HG03139 (cell line): ENCODE measurements at regions not wholly inside any gene's neighbourhood (a gene's known extent, or its start where the extent isn't known, plus 50 kb on each side); places are given as distances from the start of the nearest gene placed in this dataset.
"Not testable (repeated sequence)": the region's sequence is repeated elsewhere in the genome, so short reads cannot be mapped to it uniquely, and the experiment has no call there.

Experiments used
- ATAC-seq: cut with Tn5 transposase; IDR thresholded peaks from one replicate; pipeline ENCODE4 v1.9.1; 2021; ENCODE audit not compliant: unreplicated experiment

DNA sequence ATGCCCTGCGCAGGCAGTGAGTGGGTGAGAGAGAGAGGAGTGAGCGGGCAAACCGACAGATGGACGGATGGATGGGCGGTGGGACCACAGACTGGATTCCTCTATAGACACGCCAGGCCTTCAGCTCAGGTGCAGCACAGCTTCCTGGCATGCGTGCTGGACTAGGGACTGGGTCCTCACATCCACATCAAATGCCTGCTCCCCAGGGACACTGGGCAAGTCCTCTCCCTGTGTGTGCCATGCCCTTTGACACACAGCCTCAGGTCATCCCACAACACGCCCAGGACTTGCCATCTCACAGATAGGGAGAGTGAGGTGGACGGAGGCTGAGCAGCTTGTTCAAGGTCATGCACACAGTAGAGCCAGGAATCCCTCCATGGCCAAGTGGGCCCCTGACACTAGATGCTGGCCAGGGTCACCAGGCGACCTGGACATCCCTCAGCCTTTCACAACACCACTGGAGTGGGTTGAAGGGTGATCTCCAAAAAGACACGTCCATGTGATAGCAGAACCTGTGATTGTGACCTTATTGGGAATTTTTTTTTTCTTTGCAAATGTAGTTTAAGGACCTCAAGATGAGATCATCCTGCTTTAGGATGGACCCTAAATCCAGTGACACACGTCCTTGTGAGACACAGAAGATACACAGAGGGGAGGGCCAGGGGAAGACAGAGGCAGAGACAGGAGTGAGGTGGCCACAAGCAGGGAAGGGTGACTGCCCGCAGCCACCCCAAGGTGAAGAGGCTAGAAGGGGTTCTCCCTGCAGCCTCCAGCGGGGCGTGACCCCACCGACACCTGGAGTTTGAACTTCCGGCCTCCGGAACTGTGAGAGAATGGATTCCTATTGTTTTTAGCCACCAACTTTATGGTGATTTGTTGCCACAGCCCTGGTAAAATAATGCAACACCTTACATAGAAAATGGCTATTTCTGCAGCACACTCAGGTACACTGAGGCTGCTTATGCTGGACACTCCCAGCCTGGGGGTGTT, 155.0 kb upstream of the CHST15 start:
- ATAC-seq = no peak

GRCh38 chr10:124245806-124246440, 152.5 kb upstream of the CHST15 start:
- ATAC-seq = no peak

- ATAC-seq = no peak
Measured at GRCh38 chr10:124245191-124245590, 151.8 kb upstream of the CHST15 start.

DNA sequence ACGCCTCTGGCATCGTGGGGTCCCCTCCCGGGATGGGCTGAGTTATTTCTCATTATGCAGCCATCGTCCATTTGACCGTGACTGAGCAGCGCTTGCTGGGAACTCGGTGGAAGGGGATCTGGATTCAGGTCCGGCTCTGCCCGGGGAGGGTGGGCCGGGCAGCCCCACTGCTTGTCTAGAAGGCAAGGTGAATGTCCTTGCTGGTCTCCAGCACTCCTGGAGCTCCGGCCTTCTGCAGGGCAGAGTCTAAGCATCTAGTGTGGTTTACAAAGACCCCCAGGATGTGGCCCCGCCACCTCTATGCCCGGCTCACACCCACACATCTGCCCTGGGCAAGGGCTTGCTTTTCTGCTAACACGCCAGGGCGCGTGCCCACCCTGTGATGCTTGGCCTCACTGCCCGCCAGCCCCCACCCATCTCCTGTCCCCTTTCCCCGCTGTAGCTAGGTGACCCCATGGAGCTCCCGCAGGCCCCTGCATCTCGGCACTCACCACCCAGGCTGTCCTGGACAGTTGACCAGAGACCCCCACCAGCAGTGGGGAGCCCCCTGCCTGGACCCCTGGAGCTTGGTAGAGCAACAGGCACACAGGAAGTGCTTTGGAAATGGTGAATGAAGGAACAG, 151.0 kb upstream of the CHST15 start:
- ATAC-seq = no peak

GRCh38 chr10:124243702-124244121, 150.3 kb upstream of the CHST15 start:
- no peak for ATAC-seq

- ATAC-seq = no peak
Measured at GRCh38 chr10:124242791-124243190, 149.4 kb upstream of the CHST15 start.

DNA sequence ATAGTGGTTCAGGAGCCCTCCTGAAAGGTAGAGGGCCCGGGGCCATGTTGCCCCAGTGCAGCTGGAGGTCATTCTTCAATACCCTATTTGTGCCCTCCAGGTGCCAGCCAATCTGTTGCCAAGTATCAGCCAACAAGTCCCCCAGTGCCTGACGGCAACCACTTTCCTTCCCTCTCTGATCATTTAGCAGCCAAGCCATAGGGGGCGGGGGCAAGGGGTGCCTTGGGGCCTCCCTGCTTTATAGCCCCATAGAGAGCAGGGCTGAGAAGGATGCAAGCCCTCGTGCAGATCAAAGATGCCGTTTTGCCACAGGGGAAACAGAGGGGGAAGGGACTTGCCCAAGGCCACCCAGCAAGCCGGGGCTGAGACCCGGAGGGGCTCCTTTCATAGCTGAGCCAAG, 149.0 kb upstream of the CHST15 start:
- no peak for ATAC-seq

DNA sequence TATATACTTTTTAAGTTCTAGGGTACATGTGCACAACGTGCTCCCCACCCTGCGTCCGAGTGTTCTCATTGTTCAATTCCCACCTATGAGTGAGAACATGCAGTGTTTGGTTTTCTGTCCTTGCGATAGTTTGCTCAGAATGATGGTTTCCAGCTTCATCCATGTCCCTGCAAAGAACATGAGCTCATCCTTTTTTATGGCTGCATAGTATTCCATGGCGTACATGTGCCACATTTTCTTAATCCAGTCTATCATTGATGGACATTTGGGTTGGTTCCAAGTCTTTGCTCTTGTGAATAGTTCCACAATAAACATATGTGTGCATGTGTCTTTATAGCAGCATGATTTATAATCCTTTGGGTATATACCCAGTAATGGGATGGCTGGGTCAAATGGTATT, 148.1 kb upstream of the CHST15 start:
- ATAC-seq = not testable (repeated sequence)

DNA sequence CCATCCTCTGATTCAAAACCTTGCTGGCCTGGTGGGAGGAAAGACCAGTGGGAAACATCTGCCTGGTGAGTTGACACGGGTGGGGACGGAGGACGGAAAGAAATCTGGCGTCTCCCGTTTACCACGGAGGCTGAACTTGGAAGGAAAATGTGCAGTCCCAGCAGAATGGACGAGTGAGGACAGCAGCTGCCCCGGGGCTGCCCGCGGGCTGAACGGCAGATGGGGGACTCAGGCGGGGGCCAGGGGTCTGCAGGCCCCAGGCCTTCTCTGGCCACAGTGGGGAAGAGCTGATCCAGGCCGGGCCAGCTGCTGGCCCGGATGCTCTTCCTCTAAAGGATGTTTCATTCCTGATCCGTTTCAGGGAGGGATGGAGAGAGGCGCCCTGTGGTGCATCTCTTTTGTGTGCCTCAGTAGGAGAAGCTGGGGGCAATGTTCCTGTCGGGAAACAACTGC, 147.5 kb upstream of the CHST15 start:
- no peak for ATAC-seq

DNA sequence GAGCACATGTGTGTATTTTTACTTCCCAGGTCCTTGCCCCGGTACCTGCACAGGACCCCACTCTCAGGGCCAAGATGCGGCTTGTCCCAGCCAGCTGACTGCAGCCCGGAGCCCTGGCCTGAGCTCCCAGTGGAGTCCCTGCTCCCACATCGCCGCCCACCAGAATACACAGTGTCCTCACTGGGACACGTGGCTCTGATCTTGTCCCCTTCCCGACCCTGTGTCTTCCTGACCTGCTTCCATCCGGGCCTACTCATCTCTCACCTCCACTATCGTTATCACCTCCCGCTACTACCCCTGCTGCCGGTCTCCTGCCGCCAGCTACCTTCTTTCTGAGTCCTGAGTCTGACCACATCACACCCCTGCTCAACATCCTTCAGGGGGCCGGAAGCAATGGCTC, 146.3 kb upstream of the CHST15 start:
- ATAC-seq = no peak

DNA sequence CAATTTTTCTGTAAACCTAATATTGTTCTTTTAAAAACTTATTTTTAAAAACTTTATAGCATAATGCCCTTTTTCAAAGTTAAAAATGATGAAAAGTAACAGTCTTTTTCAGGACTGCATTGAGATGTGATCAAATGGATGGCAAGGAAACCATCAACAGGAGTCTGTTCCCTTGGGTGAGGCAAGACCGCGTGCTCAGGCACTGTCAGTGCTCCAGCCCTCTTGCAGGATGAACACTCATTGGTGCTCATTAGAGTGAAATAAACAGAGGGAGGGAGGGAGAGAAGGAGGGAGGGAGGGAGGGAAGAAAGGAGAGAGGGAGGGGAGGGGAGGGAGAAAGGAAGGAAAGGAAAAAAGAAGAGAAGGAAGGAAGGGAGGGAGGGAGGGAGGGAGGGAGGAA, 145.7 kb upstream of the CHST15 start:
- ATAC-seq = no peak

DNA sequence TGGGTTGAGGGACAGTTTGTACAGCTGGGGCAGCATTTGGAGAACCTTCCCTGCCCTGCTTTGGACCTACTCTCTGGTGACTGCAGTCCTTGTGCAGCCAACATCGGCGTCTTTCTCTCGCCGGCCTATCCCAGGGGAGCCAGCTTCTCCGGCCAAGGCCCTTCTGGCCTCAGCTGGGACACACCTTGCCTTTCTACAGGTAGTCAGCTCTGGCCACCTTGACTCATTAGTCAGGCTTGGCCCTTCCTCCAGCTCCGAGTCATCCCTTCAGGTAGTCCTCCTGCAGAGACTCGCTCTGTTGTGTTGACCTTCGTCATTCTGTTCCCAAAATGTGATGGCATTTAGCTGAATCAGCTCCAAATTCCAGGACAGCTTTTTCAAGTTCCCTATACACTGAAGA, 145.0 kb upstream of the CHST15 start:
- ATAC-seq = no peak

DNA sequence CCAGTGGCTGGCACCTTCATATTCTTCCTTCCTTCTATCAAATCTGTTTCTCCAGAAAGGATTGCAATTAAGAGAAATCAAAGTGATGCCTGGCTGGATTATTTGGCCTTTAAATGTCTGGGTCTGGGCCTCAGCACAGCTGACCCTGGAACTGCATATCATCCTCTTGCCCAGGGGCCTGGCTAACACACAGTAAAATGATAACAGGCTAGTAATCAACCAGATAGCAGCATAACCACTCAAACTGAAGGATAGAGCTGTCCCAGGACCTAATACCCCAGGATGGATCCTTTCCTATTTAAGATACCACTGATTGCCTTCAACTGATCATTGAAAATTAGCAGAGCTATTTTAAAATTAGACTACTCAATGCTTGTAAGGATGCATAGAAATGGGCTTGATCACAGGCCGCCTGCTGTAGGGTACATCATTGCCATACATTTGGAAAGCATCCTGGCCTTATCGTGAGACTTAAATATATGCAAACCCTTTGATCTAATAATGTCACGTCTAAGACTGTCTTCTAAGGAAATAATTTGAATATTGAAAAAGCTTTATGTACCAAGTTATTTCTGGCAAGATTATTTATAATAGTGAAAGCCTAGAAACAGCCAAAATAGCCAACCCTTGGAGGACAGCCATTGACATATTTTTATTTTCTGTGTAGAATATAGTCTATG, 144.0 kb upstream of the CHST15 start:
- ATAC-seq = no peak

DNA sequence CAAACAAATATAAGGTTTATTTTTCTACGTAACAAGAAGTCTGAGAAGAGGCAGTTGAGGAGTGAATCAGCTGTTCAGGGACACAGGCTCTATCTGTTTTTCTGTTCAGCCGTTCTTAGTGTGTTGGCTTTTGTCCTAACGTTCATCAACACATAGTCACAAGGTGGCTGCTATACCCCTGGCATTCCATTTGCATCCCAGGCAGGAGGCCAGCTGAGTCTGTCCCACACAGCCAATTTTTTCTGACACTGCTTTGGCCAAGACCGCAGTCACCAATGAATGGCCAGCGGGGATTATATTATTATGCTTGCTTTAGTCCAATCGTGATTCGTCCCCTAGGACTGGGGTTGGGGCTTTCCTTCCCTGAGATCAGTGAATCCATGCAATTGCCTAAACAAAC, 143.4 kb upstream of the CHST15 start:
- ATAC-seq = no peak

- ATAC-seq = no peak
Measured at GRCh38 chr10:124236136-124236535, 142.7 kb upstream of the CHST15 start.

GRCh38 chr10:124235232-124235631, 141.8 kb upstream of the CHST15 start:
- no peak for ATAC-seq

GRCh38 chr10:124233546-124234138, 140.2 kb upstream of the CHST15 start:
- ATAC-seq = no peak

GRCh38 chr10:124232686-124233545, 139.5 kb upstream of the CHST15 start:
- no peak for ATAC-seq

- ATAC-seq = no peak
Measured at GRCh38 chr10:124231168-124232155, 138.1 kb upstream of the CHST15 start.
